NCI-H82 treated with DMSO at 0.1 percent for 48 hours (cell line): ENCODE measurements at regions not wholly inside any gene's neighbourhood (a gene's known extent, or its start where the extent isn't known, plus 50 kb on each side); places are given as distances from the start of the nearest gene placed in this dataset.
"Not testable (repeated sequence)": the region's sequence is repeated elsewhere in the genome, so short reads cannot be mapped to it uniquely, and the experiment has no call there.

Experiments
- DNase-seq: peaks from one replicate; lab custom pipeline; 2025; ENCODE audit not compliant: unreplicated experiment; lab: John Stamatoyannopoulos, UW

- DNase-seq = not testable (repeated sequence)
These were observed 97.4 kb upstream of the NR5A2 start for GRCh38 chr1:199930067-199930466.

GRCh38 chr1:199931666-199932377, 95.7 kb upstream of the NR5A2 start:
- DNase-seq = no peak

- DNase-seq = no peak
These were observed 95.0 kb upstream of the NR5A2 start for GRCh38 chr1:199932462-199932861.

GRCh38 chr1:199936441-199936840, 91.1 kb upstream of the NR5A2 start:
- no peak for DNase-seq

GRCh38 chr1:199937161-199937560, 90.3 kb upstream of the NR5A2 start:
- no peak for DNase-seq

- no peak for DNase-seq
These were observed 89.8 kb upstream of the NR5A2 start for GRCh38 chr1:199937661-199938060.

GRCh38 chr1:199944986-199945385, 82.5 kb upstream of the NR5A2 start:
- DNase-seq = no peak

- no peak for DNase-seq
These were observed 81.9 kb upstream of the NR5A2 start for GRCh38 chr1:199945591-199945990.

- no peak for DNase-seq
These were observed 81.0 kb upstream of the NR5A2 start for GRCh38 chr1:199946305-199947155.

- DNase-seq = no peak
These were observed 78.8 kb upstream of the NR5A2 start for GRCh38 chr1:199948587-199949280.

- DNase-seq = not testable (repeated sequence)
These were observed 76.5 kb upstream of the NR5A2 start for GRCh38 chr1:199951005-199951404.

- no peak for DNase-seq
These were observed 73.9 kb upstream of the NR5A2 start for GRCh38 chr1:199953651-199954050.

GRCh38 chr1:199954699-199955098, 72.8 kb upstream of the NR5A2 start:
- no peak for DNase-seq

- DNase-seq = no peak
These were observed 72.3 kb upstream of the NR5A2 start for GRCh38 chr1:199955235-199955634.

GRCh38 chr1:199956005-199956404, 71.5 kb upstream of the NR5A2 start:
- no peak for DNase-seq

GRCh38 chr1:199959033-199959774, 68.3 kb upstream of the NR5A2 start:
- DNase-seq = no peak

- no peak for DNase-seq
These were observed 67.8 kb upstream of the NR5A2 start for GRCh38 chr1:199959775-199960110.

GRCh38 chr1:199970125-199970524, 57.4 kb upstream of the NR5A2 start:
- no peak for DNase-seq

GRCh38 chr1:199976496-199977144, 50.9 kb upstream of the NR5A2 start:
- no peak for DNase-seq
